ENCODE measurements at regions not wholly inside any gene's neighbourhood (a gene's known extent, or its start where the extent isn't known, plus 50 kb on each side); places are given as distances from the start of the nearest gene placed in this dataset.

- Mint-ChIP-seq H3K27ac (no peak overlapping the region), H3K4me1 (ENCODE audit: low read depth) (peaks cover 11% of the 10 kb centered on the region; the same call in 1 of the 2 replicates)
- no peak for TF ChIP-seq CTCF (IDR thresholded peaks at IDR 0.05)
Observed at GRCh38 chr9:75231167-75231566, 142.9 kb downstream of the OSTF1 start.

GRCh38 chr9:75233011-75233410 is 144.7 kb downstream of the OSTF1 start:
- TF ChIP-seq CTCF (IDR thresholded peaks at IDR 0.05): no peak
- Mint-ChIP-seq H3K4me1 (ENCODE audit: low read depth) (peaks cover 11% of the 10 kb centered on the region; the same call in 1 of the 2 replicates), H3K27ac (no peak overlapping the region), H3K27me3 (ENCODE audit: insufficient read depth) (peaks cover 2% of the 10 kb centered on the region), H3K4me3 (no peak overlapping the region), H3K9me3 (no peaks in the 10 kb centered on the region), H3K36me3 (ENCODE audit: low read depth) (no peaks in the 10 kb centered on the region)
- DNase-seq: no peak

More at GRCh38 chr9:75231167-75231566, 142.9 kb downstream of the OSTF1 start:
- Mint-ChIP-seq H3K27me3 (ENCODE audit: insufficient read depth) (peaks cover 2% of the 10 kb centered on the region), H3K9me3 (no peaks in the 10 kb centered on the region), H3K36me3 (ENCODE audit: low read depth) (no peaks in the 10 kb centered on the region), H3K4me3 (no peak overlapping the region)
- DNase-seq: no peak

- no peak overlapping the region for H3K27ac Mint-ChIP-seq
- no peak for DNase-seq
- H3K36me3 Mint-ChIP-seq (ENCODE audit: low read depth): no peaks in the 10 kb centered on the region
- no peak for TF ChIP-seq CTCF (IDR thresholded peaks at IDR 0.05)
- H3K4me1 Mint-ChIP-seq (ENCODE audit: low read depth): peaks cover 23% of the 10 kb centered on the region
- H3K9me3 Mint-ChIP-seq: no peaks in the 10 kb centered on the region
- H3K27me3 Mint-ChIP-seq (ENCODE audit: insufficient read depth): no peaks in the 10 kb centered on the region; the same call in 1 of the 2 replicates
- no peak overlapping the region for H3K4me3 Mint-ChIP-seq
Observed at GRCh38 chr9:75235632-75236031, 147.3 kb downstream of the OSTF1 start.

- TF ChIP-seq CTCF (IDR thresholded peaks at IDR 0.05): peak; percentile 77
- H3K4me1 Mint-ChIP-seq (ENCODE audit: low read depth): peaks cover 12% of the 10 kb centered on the region
- no peak overlapping the region for H3K4me3 Mint-ChIP-seq
- no peaks in the 10 kb centered on the region for H3K36me3 Mint-ChIP-seq (ENCODE audit: low read depth)
- H3K27ac Mint-ChIP-seq: no peak overlapping the region
- H3K27me3 Mint-ChIP-seq (ENCODE audit: insufficient read depth): peaks cover 4% of the 10 kb centered on the region
- peak; percentile 57 for DNase-seq
- H3K9me3 Mint-ChIP-seq: no peaks in the 10 kb centered on the region
Observed at GRCh38 chr9:75238311-75238976, 150.1 kb downstream of the OSTF1 start.

GRCh38 chr9:75239176-75239575 is 150.9 kb downstream of the OSTF1 start:
- Mint-ChIP-seq H3K4me3 (no peak overlapping the region), H3K4me1 (ENCODE audit: low read depth) (peaks cover 12% of the 10 kb centered on the region), H3K27me3 (ENCODE audit: insufficient read depth) (peaks cover 4% of the 10 kb centered on the region), H3K27ac (peak overlapping the region; percentile 42; the same call in 1 of the 2 replicates), H3K9me3 (no peaks in the 10 kb centered on the region), H3K36me3 (ENCODE audit: low read depth) (no peaks in the 10 kb centered on the region)
- TF ChIP-seq CTCF (IDR thresholded peaks at IDR 0.05): no peak
- DNase-seq: peak; percentile 64

All from HFFc6 (cell line).